Loucy (cell line): ENCODE measurements at regions not wholly inside any gene's neighbourhood (a gene's known extent, or its start where the extent isn't known, plus 50 kb on each side); places are given as distances from the start of the nearest gene placed in this dataset.

Source experiments
- CTCF ChIP-seq: fragments of 200-600 bp; sonication (generic); conservative IDR thresholded peaks from 2 replicates; pipeline ENCODE4 v1.5.1; 2014; ENCODE audit warnings: mild to moderate bottlenecking, antibody characterized with exemption, low read length
- EZH2phosphoT487 ChIP-seq: fragments of 200-600 bp; IDR thresholded peaks from 2 replicates; pipeline ENCODE4 v1.6.1; 2018; ENCODE audit warnings: antibody characterized with exemption, mild to moderate bottlenecking, moderate library complexity, borderline replicate concordance

- no peak for TF ChIP-seq CTCF
- no peak for TF ChIP-seq EZH2phosphoT487
Measured at GRCh38 chr2:74751981-74752851, 81.7 kb upstream of the HK2 start.
